A549 (cell line): ENCODE measurements at regions not wholly inside any gene's neighbourhood (a gene's known extent, or its start where the extent isn't known, plus 50 kb on each side); places are given as distances from the start of the nearest gene placed in this dataset.

Experiments used
- ATAC-seq, 2 experiments: fragments of 200-7000 bp in 1 of 2; fragments of >200 bp in 1 of 2; cut with Nextera tagmentation in 1 of 2; cut with Tn5 transposase in 1 of 2; 3 replicates each; pipeline versions ENCODE4 v1.8.0 to v1.9.1; 2018 to 2020; ENCODE audit warnings: mild to moderate bottlenecking in 1 of 2, moderate library complexity in 1 of 2
- CTCF ChIA-PET: fragments of 300-600 bp; sonication (Branson Sonifier 250); formaldehyde crosslinking; extraction: SDS; loops from one replicate; lab custom pipeline; 2021; ENCODE audit warnings: antibody characterized with exemption, inconsistent platforms; lab: Yijun Ruan, JAX
- POLR2A ChIA-PET: fragments of 350-600 bp; formaldehyde crosslinking; extraction: SDS; loops from one replicate; lab custom pipeline; 2021; ENCODE audit warnings: antibody characterized with exemption, inconsistent platforms; lab: Yijun Ruan, JAX
- DNase-seq, 2 experiments: peaks; one replicate each; pipeline versions ENCODE4 v3.0.0 to v3.0.0-alpha.2; 2011 to 2016; ENCODE audit warnings: low read depth in 1 of 2, low spot score in 1 of 2
- FAIRE-seq: peaks from 2 replicates; lab custom pipeline; 2011; peaks lifted over from hg19 to GRCh38; lab: Jason Lieb, UNC
- H3K27ac ChIP-seq, 2 experiments: fragments of >200 bp; sonication (Bioruptor Twin); formaldehyde crosslinking; 3 replicates each; pipeline ENCODE4 v1.5.1; 2016 to 2017
- H3K4me1 ChIP-seq: fragments of >200 bp; sonication (Bioruptor Twin); formaldehyde crosslinking; 3 replicates; pipeline ENCODE4 v1.6.1; 2016
- H3K4me2 ChIP-seq: fragments of >200 bp; sonication (Bioruptor Twin); formaldehyde crosslinking; 3 replicates; pipeline ENCODE4 v1.6.1; 2016
- H3K4me3 ChIP-seq: fragments of >200 bp; sonication (Bioruptor Twin); formaldehyde crosslinking; 3 replicates; pipeline ENCODE4 v1.5.1; 2016
- H3K9me3 ChIP-seq: fragments of >200 bp; sonication (Bioruptor Twin); formaldehyde crosslinking; 3 replicates; pipeline ENCODE4 v1.6.1; 2016
- CEBPB ChIP-seq, 2 experiments: fragments of >200 bp in 1 of 2; sonication (Bioruptor Twin) in 1 of 2; formaldehyde crosslinking in 1 of 2; IDR thresholded peaks; 2 replicates each; pipeline ENCODE4 v1.6.1; 2012 to 2016
- CHD2 ChIP-seq: fragments of 150-350 bp; IDR thresholded peaks from 2 replicates; pipeline ENCODE4 v1.6.1; 2014; ENCODE audit warnings: low read length; ENCODE audit not compliant: partially characterized antibody
- CHD4 ChIP-seq: fragments of 200-600 bp; sonication (generic); IDR thresholded peaks from 2 replicates; pipeline ENCODE4 v1.6.1; 2016; ENCODE audit warnings: antibody characterized with exemption, mild to moderate bottlenecking, borderline replicate concordance
- CTCF ChIP-seq: fragments of >200 bp; sonication (Bioruptor Twin); formaldehyde crosslinking; IDR thresholded peaks from 3 replicates; pipeline ENCODE4 v1.5.1; 2016
- EHMT2 ChIP-seq: fragments of 200-600 bp; sonication (generic); IDR thresholded peaks from 2 replicates; pipeline ENCODE4 v1.6.1; 2016; ENCODE audit warnings: antibody characterized with exemption, low read depth, mild to moderate bottlenecking, moderate library complexity
- EP300 ChIP-seq, 2 experiments: fragments of >200 bp; sonication (Bioruptor Twin); formaldehyde crosslinking; IDR thresholded peaks; 2 replicates in 1 of 2; 3 replicates in 1 of 2; pipeline ENCODE4 v1.6.1; 2016 to 2017
- FOSB ChIP-seq: fragments of 250-450 bp; sonication (Bioruptor Pico); IDR thresholded peaks from 2 replicates; pipeline ENCODE4 v1.5.0; 2020; ENCODE audit warnings: mild to moderate bottlenecking, moderate library complexity
- FOSL2 ChIP-seq, 2 experiments: fragments of 450-650 bp in 1 of 2; fragments of >200 bp in 1 of 2; sonication (Bioruptor Twin) in 1 of 2; formaldehyde crosslinking; IDR thresholded peaks; 2 replicates each; pipeline versions ENCODE4 v1.5.0 to v1.6.1; 2016 to 2020; ENCODE audit warnings: mild to moderate bottlenecking in 1 of 2, moderate library complexity in 1 of 2
- GATA3 ChIP-seq: IDR thresholded peaks from 2 replicates; pipeline ENCODE4 v1.6.1; 2012; ENCODE audit warnings: borderline replicate concordance
- HDAC2 ChIP-seq: fragments of 200-600 bp; sonication (generic); IDR thresholded peaks from 2 replicates; pipeline ENCODE4 v1.6.1; 2016
- HMGXB4 ChIP-seq: fragments of 250-450 bp; sonication (Bioruptor Pico); IDR thresholded peaks from 2 replicates; pipeline ENCODE4 v1.5.0; 2021; ENCODE audit warnings: mild to moderate bottlenecking, moderate library complexity, borderline replicate concordance
- HOXB5 ChIP-seq: fragments of 250-450 bp; sonication (Bioruptor Pico); IDR thresholded peaks from 2 replicates; pipeline ENCODE4 v1.5.0; 2020; ENCODE audit warnings: mild to moderate bottlenecking, moderate library complexity
- JUN ChIP-seq, 2 experiments: fragments of >200 bp; sonication (Bioruptor Twin); formaldehyde crosslinking; IDR thresholded peaks; 2 replicates in 1 of 2; 3 replicates in 1 of 2; pipeline ENCODE4 v1.6.1; 2016 to 2017
- KDM1A ChIP-seq: fragments of 200-600 bp; sonication (generic); IDR thresholded peaks from 2 replicates; pipeline ENCODE4 v1.6.1; 2016; ENCODE audit warnings: low read depth, mild to moderate bottlenecking
- MYC ChIP-seq: IDR thresholded peaks from 2 replicates; pipeline ENCODE4 v1.6.1; 2012; ENCODE audit warnings: mild to moderate bottlenecking, inconsistent platforms, low read length, improper control_type of control experiment, borderline replicate concordance
- PBX3 ChIP-seq: IDR thresholded peaks from 2 replicates; pipeline ENCODE4 v1.6.1; 2012
- POLR2A ChIP-seq: IDR thresholded peaks from 2 replicates; pipeline ENCODE4 v1.6.1; 2012; ENCODE audit warnings: mild to moderate bottlenecking, low read length
- POLR2AphosphoS2 ChIP-seq: conservative IDR thresholded peaks from 2 replicates; pipeline ENCODE4 v1.6.1; 2012; ENCODE audit warnings: low read length, improper control_type of control experiment, inconsistent platforms
- RCOR1 ChIP-seq: fragments of 150-350 bp; IDR thresholded peaks from 2 replicates; pipeline ENCODE4 v1.6.1; 2014; ENCODE audit warnings: antibody characterized with exemption, low read length, low read depth
- REST ChIP-seq: fragments of 200-600 bp; sonication (generic); IDR thresholded peaks from 2 replicates; pipeline ENCODE4 v1.6.1; 2016; ENCODE audit warnings: antibody characterized with exemption, mild to moderate bottlenecking, moderate library complexity
- RFX5 ChIP-seq: fragments of 450-650 bp; IDR thresholded peaks from 2 replicates; pipeline ENCODE4 v1.7.1; 2014; ENCODE audit warnings: antibody characterized with exemption, mild to moderate bottlenecking, moderate library complexity
- SMC3 ChIP-seq: fragments of >200 bp; sonication (Bioruptor Twin); formaldehyde crosslinking; IDR thresholded peaks from 3 replicates; pipeline ENCODE4 v1.6.1; 2018; ENCODE audit warnings: inconsistent platforms
- SREBF2 ChIP-seq: fragments of 450-650 bp; IDR thresholded peaks from 2 replicates; pipeline ENCODE4 v1.6.1; 2014; ENCODE audit warnings: mild to moderate bottlenecking, moderate library complexity
- TP53 ChIP-seq: fragments of 250-450 bp; sonication (Bioruptor Pico); IDR thresholded peaks from 2 replicates; pipeline ENCODE4 v1.5.0; 2021; ENCODE audit warnings: mild to moderate bottlenecking, moderate library complexity
- WGBS: methylation state at CpG from one replicate; pipeline ENCODE4 v1.1.6; 2017; ENCODE audit errors: missing lambda C conversion rate; 5-methylcytosine and 5-hydroxymethylcytosine counted together
- TF ChIP-seq, protein P1 (sequence below): IDR thresholded peaks from 2 replicates; pipeline ENCODE4 v1.6.1; 2012

DNA sequence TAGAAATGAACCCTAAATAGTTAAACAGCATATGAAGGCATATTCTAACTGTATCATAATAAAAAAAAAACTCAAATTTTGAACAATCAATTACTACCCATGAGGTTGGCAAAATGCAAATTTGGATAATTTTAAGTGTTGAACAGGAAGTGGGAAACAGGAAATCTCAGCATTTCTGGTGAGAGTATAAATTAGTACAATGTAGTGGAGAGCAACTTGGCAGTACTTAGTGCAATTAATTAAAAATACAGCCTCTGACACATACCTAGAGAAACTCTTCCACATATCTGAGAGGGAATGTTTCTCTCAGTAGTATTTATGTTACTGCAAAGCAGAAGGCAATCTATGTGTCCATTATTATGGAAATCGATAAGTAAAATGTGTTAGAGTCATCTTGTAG lies 96.8 kb downstream of the TUSC7 start:
- Histone ChIP-seq H3K4me2 (no peak overlapping the region), H3K27ac (no peak overlapping the region), H3K4me3 (no peak overlapping the region), H3K4me1 (no peaks in the 10 kb centered on the region), H3K9me3 (no peaks in the 10 kb centered on the region)
- WGBS = 24% methylated on average over 1 of the region's 1 CpG
- ATAC-seq (no peak), DNase-seq (no peak), FAIRE-seq (no peak)
- no peak for TF ChIP-seq FOSB
- TF ChIP-seq CHD4 = no peak
- TF ChIP-seq EHMT2 = no peak
- TF ChIP-seq SMC3 = no peak
- no peak for TF ChIP-seq KDM1A
- TF ChIP-seq, protein P1, sequence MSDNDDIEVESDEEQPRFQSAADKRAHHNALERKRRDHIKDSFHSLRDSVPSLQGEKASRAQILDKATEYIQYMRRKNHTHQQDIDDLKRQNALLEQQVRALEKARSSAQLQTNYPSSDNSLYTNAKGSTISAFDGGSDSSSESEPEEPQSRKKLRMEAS = no peak
- TF ChIP-seq PBX3 = no peak
- no peak for TF ChIP-seq HOXB5
- TF ChIP-seq HDAC2 = no peak
- TF ChIP-seq EP300 (IDR thresholded peaks at IDR 0.05) = no peak
- TF ChIP-seq POLR2A = no peak
- TF ChIP-seq CEBPB (IDR thresholded peaks at IDR 0.05) = no peak
- ChIA-PET CTCF (no interaction called here), POLR2A (no interaction called here)

GRCh38 chr3:116808725-116809124 lies 99.1 kb downstream of the TUSC7 start:
- FAIRE-seq = no peak
- no peak for TF ChIP-seq RFX5
- TF ChIP-seq POLR2AphosphoS2 = no peak
- no peak for TF ChIP-seq CHD2
- no peak for TF ChIP-seq CEBPB (IDR thresholded peaks at IDR 0.05)
- TF ChIP-seq SREBF2 = no peak
- TF ChIP-seq HMGXB4 (CRISPR knock-in tag) = no peak
- TF ChIP-seq, protein P1 = no peak
- no peak for TF ChIP-seq CHD4
- TF ChIP-seq EP300 (IDR thresholded peaks at IDR 0.05) = no peak
- no peak for TF ChIP-seq TP53
- TF ChIP-seq HDAC2 = no peak
- no peak for TF ChIP-seq CTCF
- no peak for TF ChIP-seq FOSL2 (IDR thresholded peaks at IDR 0.05)
- no peak for TF ChIP-seq FOSL2 (CRISPR knock-in tag; IDR thresholded peaks at IDR 0.05)
- no peak for TF ChIP-seq GATA3
- no peak for TF ChIP-seq JUN (IDR thresholded peaks at IDR 0.05)
- no peak for TF ChIP-seq SMC3
- no peak for TF ChIP-seq HOXB5
- TF ChIP-seq RCOR1 = no peak
- TF ChIP-seq MYC = no peak
- no peak for TF ChIP-seq REST
- Histone ChIP-seq H3K4me3 (no peak overlapping the region), H3K9me3 (no peaks in the 10 kb centered on the region), H3K4me2 (no peak overlapping the region), H3K4me1 (no peaks in the 10 kb centered on the region), H3K27ac (no peak overlapping the region)
- WGBS = 56% methylated on average over 1 of the region's 1 CpG
- ATAC-seq = no peak
- no peak for DNase-seq
- ChIA-PET POLR2A (no interaction called here), CTCF (no interaction called here)
